HG03280 (cell line): ENCODE measurements at regions not wholly inside any gene's neighbourhood (a gene's known extent, or its start where the extent isn't known, plus 50 kb on each side); places are given as distances from the start of the nearest gene placed in this dataset.

Experiments used
- ATAC-seq: cut with Tn5 transposase; IDR thresholded peaks from one replicate; pipeline ENCODE4 v1.9.1; 2021; ENCODE audit warnings: mild to moderate bottlenecking, moderate library complexity; ENCODE audit not compliant: unreplicated experiment

- no peak for ATAC-seq
These were observed 58.0 kb upstream of the ITPRID1 start for GRCh38 chr7:31455844-31456243.

GRCh38 chr7:31456646-31457368 is 57.1 kb upstream of the ITPRID1 start:
- no peak for ATAC-seq

- ATAC-seq: no peak
These were observed 56.3 kb upstream of the ITPRID1 start for GRCh38 chr7:31457551-31457950.

- no peak for ATAC-seq
These were observed 55.7 kb upstream of the ITPRID1 start for GRCh38 chr7:31458203-31458602.

- ATAC-seq: no peak
These were observed 51.3 kb upstream of the ITPRID1 start for GRCh38 chr7:31462636-31463035.
